ENCODE measurements at regions not wholly inside any gene's neighbourhood (a gene's known extent, or its start where the extent isn't known, plus 50 kb on each side); places are given as distances from the start of the nearest gene placed in this dataset.

- H3K36me3 ChIP-seq (ENCODE audit: insufficient read depth): no peaks in the 10 kb centered on the region
- DNase-seq (ENCODE audit: extremely low spot score): no peak
- WGBS: 45% methylated on average over 3 of the region's 3 CpGs
- H3K4me3 ChIP-seq (ENCODE audit: low read depth, low read length): no peak overlapping the region
- H3K27ac ChIP-seq (ENCODE audit: low read depth): no peak overlapping the region
- H3K4me1 ChIP-seq (ENCODE audit: insufficient read depth): no peaks in the 10 kb centered on the region
Measured at GRCh38 chr14:86221755-86222154, 691.8 kb downstream of the FLRT2 start.

DNA sequence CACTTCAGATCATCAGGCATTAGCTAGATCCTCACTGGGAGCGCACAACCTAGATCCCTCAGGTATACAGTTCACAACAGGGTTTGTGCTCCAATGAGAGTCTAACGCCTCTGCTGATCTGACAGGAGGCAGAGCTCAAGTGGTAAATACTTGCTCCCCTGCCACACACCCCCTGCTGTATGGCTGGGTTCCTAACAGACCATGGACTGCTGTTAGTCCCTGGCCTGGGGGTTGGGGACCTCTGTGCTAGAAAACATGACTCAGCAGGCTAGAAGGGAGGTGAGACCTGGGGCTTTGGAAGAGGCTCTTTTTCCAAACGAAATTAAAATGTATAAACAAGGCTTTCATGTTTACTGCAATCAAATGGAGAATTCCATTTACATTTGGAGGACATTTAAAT lies 691.1 kb downstream of the FLRT2 start:
- Histone ChIP-seq H3K4me1 (ENCODE audit: insufficient read depth) (no peaks in the 10 kb centered on the region), H3K27ac (ENCODE audit: low read depth) (no peak overlapping the region), H3K36me3 (ENCODE audit: insufficient read depth) (no peaks in the 10 kb centered on the region), H3K4me3 (ENCODE audit: low read depth, low read length) (no peak overlapping the region)
- no peak for DNase-seq (ENCODE audit: extremely low spot score)
- 61% methylated on average over 3 of the region's 3 CpGs for WGBS

DNA sequence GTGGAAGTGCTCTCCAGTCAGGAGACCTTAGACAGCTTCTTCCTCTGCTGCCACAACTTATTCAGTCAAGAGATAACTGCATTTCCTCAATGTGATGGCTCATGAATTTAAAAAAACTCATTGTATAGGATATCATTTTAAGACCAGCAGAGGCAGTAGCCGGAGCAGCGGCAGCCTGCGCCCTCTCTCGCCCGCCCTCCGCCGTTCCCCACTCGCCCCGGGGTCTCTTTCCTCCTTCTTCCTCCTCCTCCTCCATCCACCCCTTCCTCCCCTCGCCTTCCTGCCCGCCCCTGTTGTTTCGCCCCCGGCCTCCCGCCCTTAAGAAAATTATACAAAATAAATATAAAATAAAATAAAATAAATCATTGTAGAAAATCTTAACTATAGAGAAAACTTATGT lies 687.6 kb downstream of the FLRT2 start:
- no peaks in the 10 kb centered on the region for H3K4me1 ChIP-seq (ENCODE audit: insufficient read depth)
- 65% methylated on average over 14 of the region's 14 CpGs for WGBS

GRCh38 chr14:86203843-86204242 lies 673.9 kb downstream of the FLRT2 start:
- no peak overlapping the region for H3K4me3 ChIP-seq (ENCODE audit: low read depth, low read length)
- WGBS: 89% methylated on average over 1 of the region's 1 CpG
- no peaks in the 10 kb centered on the region for H3K4me1 ChIP-seq (ENCODE audit: insufficient read depth)
- no peak for DNase-seq (ENCODE audit: extremely low spot score)
- no peaks in the 10 kb centered on the region for H3K36me3 ChIP-seq (ENCODE audit: insufficient read depth)
- no peak overlapping the region for H3K27ac ChIP-seq (ENCODE audit: low read depth)

More for the DNA sequence above, 687.6 kb downstream of the FLRT2 start:
- no peak for DNase-seq (ENCODE audit: extremely low spot score)
- Histone ChIP-seq H3K36me3 (ENCODE audit: insufficient read depth) (no peaks in the 10 kb centered on the region), H3K4me3 (ENCODE audit: low read depth, low read length) (no peak overlapping the region), H3K27ac (ENCODE audit: low read depth) (no peak overlapping the region)

DNA sequence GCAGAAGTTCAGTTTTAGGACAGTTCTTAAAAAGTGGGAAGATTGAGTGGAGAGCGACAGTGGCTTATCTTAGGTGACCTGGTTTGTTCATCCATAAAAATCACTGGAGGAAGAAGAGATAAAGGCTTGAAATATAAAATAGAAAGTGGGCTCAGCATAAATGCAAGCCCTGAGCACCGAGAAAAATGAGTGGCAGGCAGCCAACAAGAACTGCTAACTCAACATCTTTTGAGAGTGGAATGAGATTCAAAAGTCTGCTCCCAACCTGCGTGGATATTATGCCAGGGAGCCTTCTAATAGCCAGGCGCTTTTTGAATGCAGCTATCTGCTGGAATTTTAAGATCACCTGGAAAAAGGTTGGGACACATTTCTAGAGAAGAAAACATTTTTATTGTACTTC lies 666.5 kb downstream of the FLRT2 start:
- DNase-seq (ENCODE audit: extremely low spot score): no peak
- Histone ChIP-seq H3K4me1 (ENCODE audit: insufficient read depth) (no peaks in the 10 kb centered on the region), H3K36me3 (ENCODE audit: insufficient read depth) (no peaks in the 10 kb centered on the region), H3K4me3 (ENCODE audit: low read depth, low read length) (no peak overlapping the region), H3K27ac (ENCODE audit: low read depth) (no peak overlapping the region)
- 27% methylated on average over 4 of the region's 4 CpGs for WGBS

DNA sequence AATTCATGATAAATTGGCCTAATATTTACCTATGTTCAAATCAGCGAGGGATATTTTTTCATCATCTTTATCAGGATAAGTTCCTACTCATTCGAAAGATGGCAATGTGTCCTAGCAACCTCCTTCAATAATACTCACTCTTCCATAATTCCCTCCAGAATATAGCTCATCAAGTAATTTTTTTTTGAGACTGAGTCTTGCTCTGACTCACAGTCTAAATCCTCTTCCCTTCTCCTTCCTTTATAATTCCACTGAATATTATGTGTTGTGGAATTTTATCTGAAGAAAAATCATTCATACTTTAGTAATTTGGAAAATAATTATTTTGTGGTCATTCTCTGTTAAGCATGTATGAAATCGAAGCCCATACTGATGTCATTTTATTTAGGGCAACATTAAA lies 663.8 kb downstream of the FLRT2 start:
- 85% methylated on average over 3 of the region's 3 CpGs for WGBS
- H3K4me1 ChIP-seq (ENCODE audit: insufficient read depth): no peaks in the 10 kb centered on the region
- H3K4me3 ChIP-seq (ENCODE audit: low read depth, low read length): no peak overlapping the region
- no peaks in the 10 kb centered on the region for H3K36me3 ChIP-seq (ENCODE audit: insufficient read depth)
- H3K27ac ChIP-seq (ENCODE audit: low read depth): no peak overlapping the region
- no peak for DNase-seq (ENCODE audit: extremely low spot score)

DNA sequence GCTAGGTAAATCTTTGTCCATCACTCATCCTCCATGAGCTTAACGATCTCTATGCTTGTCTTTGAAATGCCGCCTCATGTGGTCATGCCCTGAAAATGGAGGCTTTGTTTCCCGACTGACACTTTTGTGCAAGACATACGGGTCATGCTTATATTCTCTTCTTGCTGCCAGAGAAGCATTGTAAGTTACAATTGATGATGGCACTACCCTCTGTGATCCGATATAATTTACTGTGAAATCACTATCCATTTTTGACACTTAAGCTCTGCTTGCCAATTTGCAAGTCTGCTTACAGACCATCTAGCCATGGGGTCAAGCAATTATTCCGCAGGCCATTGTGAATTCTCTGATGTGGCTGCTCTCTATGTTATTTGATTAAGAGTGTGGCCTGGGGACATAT lies 650.0 kb downstream of the FLRT2 start:
- H3K4me3 ChIP-seq (ENCODE audit: low read depth, low read length): no peak overlapping the region
- 86% methylated on average over 6 of the region's 6 CpGs for WGBS
- H3K36me3 ChIP-seq (ENCODE audit: insufficient read depth): no peaks in the 10 kb centered on the region
- no peak for DNase-seq (ENCODE audit: extremely low spot score)
- H3K27ac ChIP-seq (ENCODE audit: low read depth): no peak overlapping the region
- H3K4me1 ChIP-seq (ENCODE audit: insufficient read depth): no peaks in the 10 kb centered on the region

GRCh38 chr14:86168371-86168770 lies 638.4 kb downstream of the FLRT2 start:
- Histone ChIP-seq H3K4me1 (ENCODE audit: insufficient read depth) (no peaks in the 10 kb centered on the region), H3K36me3 (ENCODE audit: insufficient read depth) (no peaks in the 10 kb centered on the region), H3K4me3 (ENCODE audit: low read depth, low read length) (no peak overlapping the region), H3K27ac (ENCODE audit: low read depth) (no peak overlapping the region)
- 94% methylated on average over 7 of the region's 7 CpGs for WGBS
- no peak for DNase-seq (ENCODE audit: extremely low spot score)

GRCh38 chr14:86166541-86166940 lies 636.6 kb downstream of the FLRT2 start:
- WGBS: 75% methylated on average over 2 of the region's 2 CpGs
- DNase-seq (ENCODE audit: extremely low spot score): no peak
- H3K36me3 ChIP-seq (ENCODE audit: insufficient read depth): no peaks in the 10 kb centered on the region

DNA sequence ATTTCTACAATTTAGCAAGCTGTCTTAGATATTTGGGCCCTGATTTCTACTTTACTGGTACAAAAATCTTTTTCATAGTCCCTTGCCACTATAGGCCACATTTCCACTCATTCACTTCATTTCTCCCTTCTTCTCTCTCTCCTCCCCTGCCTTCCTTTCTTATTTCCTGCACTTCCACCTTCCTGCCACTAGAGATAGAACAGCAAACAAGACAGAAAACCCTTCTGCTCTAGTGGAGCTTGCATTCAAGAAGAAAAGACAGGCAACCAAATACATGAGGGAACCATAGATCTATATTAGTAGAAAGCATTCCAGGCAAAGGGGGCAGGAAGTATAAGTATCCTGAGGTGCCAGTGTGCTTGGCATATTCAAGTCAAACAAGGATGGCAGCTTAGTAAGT lies 623.5 kb downstream of the FLRT2 start:
- Histone ChIP-seq H3K4me1 (ENCODE audit: insufficient read depth) (no peaks in the 10 kb centered on the region), H3K36me3 (ENCODE audit: insufficient read depth) (no peaks in the 10 kb centered on the region), H3K27ac (ENCODE audit: low read depth) (no peak overlapping the region), H3K4me3 (ENCODE audit: low read depth, low read length) (no peak overlapping the region)
- DNase-seq (ENCODE audit: extremely low spot score): no peak

More at GRCh38 chr14:86166541-86166940, 636.6 kb downstream of the FLRT2 start:
- H3K4me3 ChIP-seq (ENCODE audit: low read depth, low read length): no peak overlapping the region
- no peak overlapping the region for H3K27ac ChIP-seq (ENCODE audit: low read depth)
- no peaks in the 10 kb centered on the region for H3K4me1 ChIP-seq (ENCODE audit: insufficient read depth)

DNA sequence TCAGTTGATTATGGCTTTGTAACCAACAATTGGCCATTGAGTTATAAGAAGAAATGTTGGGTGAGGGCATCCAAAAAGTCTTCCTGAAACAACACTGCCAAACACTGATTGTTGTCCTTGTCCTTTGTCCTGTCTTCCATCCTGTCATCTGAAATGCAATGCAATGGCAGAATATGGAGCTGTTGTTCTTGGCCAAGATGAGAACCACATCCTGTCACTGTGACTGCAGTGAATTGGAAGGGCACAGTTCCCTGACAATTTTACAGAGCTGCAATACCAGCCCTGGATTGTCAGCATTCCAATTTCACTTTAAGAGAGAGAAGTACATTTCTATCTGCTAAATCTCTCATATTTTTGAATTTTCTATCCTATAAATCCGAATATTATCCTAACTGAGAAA lies 613.3 kb downstream of the FLRT2 start:
- 66% methylated on average over 1 of the region's 1 CpG for WGBS
- Histone ChIP-seq H3K4me3 (ENCODE audit: low read depth, low read length) (no peak overlapping the region), H3K4me1 (ENCODE audit: insufficient read depth) (no peaks in the 10 kb centered on the region), H3K27ac (ENCODE audit: low read depth) (no peak overlapping the region), H3K36me3 (ENCODE audit: insufficient read depth) (no peaks in the 10 kb centered on the region)
- DNase-seq (ENCODE audit: extremely low spot score): no peak

DNA sequence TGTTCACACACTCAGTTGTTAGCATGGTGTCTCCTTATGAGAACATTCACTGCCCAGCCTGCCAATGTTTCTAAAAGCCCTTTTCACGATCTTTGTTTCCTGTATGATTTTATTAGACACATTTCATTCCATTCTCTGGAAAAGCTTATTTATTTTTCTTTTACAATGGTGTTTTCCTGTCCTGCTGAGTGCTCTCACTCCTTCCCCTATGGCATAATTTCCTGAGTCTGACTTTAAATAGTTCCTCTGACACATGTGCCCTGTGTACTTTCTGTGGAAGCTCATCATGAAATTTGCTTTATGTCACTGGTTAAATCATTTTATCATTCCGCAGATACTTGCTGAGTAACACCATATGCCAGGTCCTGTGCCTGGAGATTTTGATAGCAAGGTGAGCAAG lies 612.0 kb downstream of the FLRT2 start:
- no peak for DNase-seq (ENCODE audit: extremely low spot score)
- WGBS: 39% methylated on average over 2 of the region's 2 CpGs
- Histone ChIP-seq H3K36me3 (ENCODE audit: insufficient read depth) (no peaks in the 10 kb centered on the region), H3K27ac (ENCODE audit: low read depth) (no peak overlapping the region), H3K4me1 (ENCODE audit: insufficient read depth) (no peaks in the 10 kb centered on the region), H3K4me3 (ENCODE audit: low read depth, low read length) (no peak overlapping the region)

- Histone ChIP-seq H3K36me3 (ENCODE audit: insufficient read depth) (no peaks in the 10 kb centered on the region), H3K27ac (ENCODE audit: low read depth) (no peak overlapping the region), H3K4me1 (ENCODE audit: insufficient read depth) (no peaks in the 10 kb centered on the region), H3K4me3 (ENCODE audit: low read depth, low read length) (no peak overlapping the region)
- 67% methylated on average over 1 of the region's 1 CpG for WGBS
- DNase-seq (ENCODE audit: extremely low spot score): no peak
Measured at GRCh38 chr14:86129426-86129825, 599.5 kb downstream of the FLRT2 start.

DNA sequence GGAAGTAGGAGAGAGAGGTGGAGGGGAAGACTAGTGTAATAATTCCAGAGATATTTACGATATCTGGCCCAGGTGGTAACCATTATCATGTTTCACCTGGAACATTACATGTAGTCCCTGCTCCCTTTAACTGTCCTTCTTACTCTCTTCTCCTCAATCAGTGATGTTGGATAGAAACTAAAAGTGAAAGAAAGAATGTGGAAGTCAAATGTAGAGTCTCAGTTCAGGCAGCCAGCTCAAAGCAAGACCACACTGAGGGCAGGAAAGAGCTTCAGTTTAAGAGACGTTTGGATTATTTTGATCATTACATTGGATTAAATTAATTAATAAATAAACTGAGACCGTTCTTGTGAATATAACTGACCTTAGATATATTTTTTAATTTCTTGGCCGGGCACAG lies 594.4 kb downstream of the FLRT2 start:
- no peak for DNase-seq (ENCODE audit: extremely low spot score)
- Histone ChIP-seq H3K36me3 (ENCODE audit: insufficient read depth) (no peaks in the 10 kb centered on the region), H3K4me1 (ENCODE audit: insufficient read depth) (no peaks in the 10 kb centered on the region), H3K27ac (ENCODE audit: low read depth) (no peak overlapping the region), H3K4me3 (ENCODE audit: low read depth, low read length) (no peak overlapping the region)
- 89% methylated on average over 4 of the region's 4 CpGs for WGBS

GRCh38 chr14:86115972-86116371 lies 586.0 kb downstream of the FLRT2 start:
- no peak for DNase-seq (ENCODE audit: extremely low spot score)
- 92% methylated on average over 1 of the region's 1 CpG for WGBS
- Histone ChIP-seq H3K4me1 (ENCODE audit: insufficient read depth) (no peaks in the 10 kb centered on the region), H3K27ac (ENCODE audit: low read depth) (no peak overlapping the region), H3K4me3 (ENCODE audit: low read depth, low read length) (no peak overlapping the region), H3K36me3 (ENCODE audit: insufficient read depth) (no peaks in the 10 kb centered on the region)

Measured in urinary bladder (tissue), 3 donors.